Right forelimb (tissue), 1 donor: ENCODE measurements at regions not wholly inside any gene's neighbourhood (a gene's known extent, or its start where the extent isn't known, plus 50 kb on each side); places are given as distances from the start of the nearest gene placed in this dataset.
"Not testable (repeated sequence)": the region's sequence is repeated elsewhere in the genome, so short reads cannot be mapped to it uniquely, and the experiment has no call there.

ENCODE experiments used
- DNase-seq: peaks from one replicate; pipeline ENCODE4 v3.0.0-alpha.2; 2018

GRCh38 chr6:81950877-81951276, 198.4 kb upstream of the TENT5A start:
- no peak for DNase-seq

GRCh38 chr6:81948861-81949260, 196.4 kb upstream of the TENT5A start:
- no peak for DNase-seq

- DNase-seq: not testable (repeated sequence)
Observed at GRCh38 chr6:81948196-81948595, 195.7 kb upstream of the TENT5A start.

- DNase-seq: no peak
Observed at GRCh38 chr6:81944661-81945060, 192.2 kb upstream of the TENT5A start.

GRCh38 chr6:81942842-81943241, 190.4 kb upstream of the TENT5A start:
- not testable (repeated sequence) for DNase-seq

GRCh38 chr6:81942067-81942370, 189.5 kb upstream of the TENT5A start:
- DNase-seq: no peak

GRCh38 chr6:81940451-81940985, 188.0 kb upstream of the TENT5A start:
- DNase-seq: no peak

GRCh38 chr6:81939766-81940165, 187.3 kb upstream of the TENT5A start:
- DNase-seq: no peak

- DNase-seq: no peak
Observed at GRCh38 chr6:81938991-81939732, 186.7 kb upstream of the TENT5A start.

- no peak for DNase-seq
Observed at GRCh38 chr6:81938014-81938856, 185.8 kb upstream of the TENT5A start.

GRCh38 chr6:81937296-81937937, 184.9 kb upstream of the TENT5A start:
- DNase-seq: no peak

GRCh38 chr6:81934936-81935335, 182.5 kb upstream of the TENT5A start:
- DNase-seq: no peak

- no peak for DNase-seq
Observed at GRCh38 chr6:81933608-81934051, 181.1 kb upstream of the TENT5A start.

- no peak for DNase-seq
Observed at GRCh38 chr6:81933089-81933488, 180.6 kb upstream of the TENT5A start.

- DNase-seq: not testable (repeated sequence)
Observed at GRCh38 chr6:81932448-81932847, 180.0 kb upstream of the TENT5A start.

- DNase-seq: no peak
Observed at GRCh38 chr6:81929828-81930227, 177.3 kb upstream of the TENT5A start.

- no peak for DNase-seq
Observed at GRCh38 chr6:81925201-81925600, 172.7 kb upstream of the TENT5A start.

- DNase-seq: no peak
Observed at GRCh38 chr6:81909981-81910900, 157.8 kb upstream of the TENT5A start.

- no peak for DNase-seq
Observed at GRCh38 chr6:81909162-81909561, 156.7 kb upstream of the TENT5A start.

GRCh38 chr6:81906709-81907204, 154.3 kb upstream of the TENT5A start:
- DNase-seq: no peak

- DNase-seq: no peak
Observed at GRCh38 chr6:81906041-81906440, 153.6 kb upstream of the TENT5A start.

- DNase-seq: no peak
Observed at GRCh38 chr6:81901551-81901966, 149.1 kb upstream of the TENT5A start.
